WTC11 (cell line): ENCODE measurements at regions not wholly inside any gene's neighbourhood (a gene's known extent, or its start where the extent isn't known, plus 50 kb on each side); places are given as distances from the start of the nearest gene placed in this dataset.

Source experiments
- ATAC-seq: fragments of 200-7000 bp; cut with Tn5 transposase; 2 replicates; pipeline ENCODE4 v1.10.0; 2021; ENCODE audit warnings: mild to moderate bottlenecking, moderate library complexity
- CTCF ChIA-PET: fragments of 300-600 bp; sonication (Branson Sonifier 250); formaldehyde crosslinking; loops from one replicate; lab custom pipeline; 2021; ENCODE audit warnings: antibody characterized with exemption; lab: Charles Lee
- POLR2A ChIA-PET: fragments of 350-600 bp; sonication (Branson Sonifier 250); formaldehyde crosslinking; loops from one replicate; lab custom pipeline; 2021; ENCODE audit warnings: antibody characterized with exemption; lab: Charles Lee
- DNase-seq: peaks from one replicate; pipeline ENCODE4 v3.0.0; 2021; ENCODE audit warnings: low spot score
- H3K27ac Mint-ChIP-seq: 2 replicates; pipeline ENCODE4 v1.8.0; 2021; ENCODE audit warnings: mixed read lengths
- H3K27me3 Mint-ChIP-seq: 2 replicates; pipeline ENCODE4 v1.8.0; 2021; ENCODE audit warnings: low read depth, mild to moderate bottlenecking, moderate library complexity, mixed read lengths
- H3K36me3 Mint-ChIP-seq: 2 replicates; pipeline ENCODE4 v1.8.0; 2021; ENCODE audit warnings: mixed read lengths
- H3K4me1 Mint-ChIP-seq: 2 replicates; pipeline ENCODE4 v1.8.0; 2022; ENCODE audit warnings: mixed read lengths
- H3K4me3 Mint-ChIP-seq: 2 replicates; pipeline ENCODE4 v1.8.0; 2021; ENCODE audit warnings: mild to moderate bottlenecking, moderate library complexity, mixed read lengths
- H3K9me3 Mint-ChIP-seq: 2 replicates; pipeline ENCODE4 v1.8.0; 2021; ENCODE audit warnings: mixed read lengths
- AFF4 ChIP-seq: sonication (generic); formaldehyde crosslinking; IDR thresholded peaks from 2 replicates; pipeline ENCODE4 v1.8.1; 2023; ENCODE audit warnings: mild to moderate bottlenecking, missing genetic modification reagents, borderline replicate concordance
- ARID4B ChIP-seq: sonication (generic); formaldehyde crosslinking; IDR thresholded peaks from 2 replicates; pipeline ENCODE4 v1.8.0; 2023; ENCODE audit warnings: missing genetic modification reagents, mild to moderate bottlenecking, borderline replicate concordance
- ATF1 ChIP-seq: sonication (generic); formaldehyde crosslinking; IDR thresholded peaks from 2 replicates; pipeline ENCODE4 v1.8.1; 2023; ENCODE audit warnings: mild to moderate bottlenecking, moderate library complexity, missing genetic modification reagents
- ATF6 ChIP-seq: sonication (generic); formaldehyde crosslinking; IDR thresholded peaks from 2 replicates; pipeline ENCODE4 v1.8.1; 2023; ENCODE audit warnings: mild to moderate bottlenecking, missing genetic modification reagents
- CDX4 ChIP-seq: fragments of 250-450 bp; sonication (Bioruptor Pico); IDR thresholded peaks from 2 replicates; pipeline ENCODE4 v1.9.0; 2021; ENCODE audit warnings: moderate library complexity, mild to moderate bottlenecking, inconsistent platforms, borderline replicate concordance
- CREM ChIP-seq: sonication (generic); formaldehyde crosslinking; IDR thresholded peaks from 2 replicates; pipeline ENCODE4 v1.8.1; 2022; ENCODE audit warnings: mild to moderate bottlenecking, missing genetic modification reagents, moderate library complexity
- FOXP1 ChIP-seq: sonication (generic); formaldehyde crosslinking; IDR thresholded peaks from 2 replicates; pipeline ENCODE4 v1.8.0; 2022; ENCODE audit warnings: missing genetic modification reagents, mild to moderate bottlenecking, moderate library complexity, borderline replicate concordance
- GABPB1 ChIP-seq: sonication (generic); formaldehyde crosslinking; IDR thresholded peaks from 2 replicates; pipeline ENCODE4 v1.8.1; 2023; ENCODE audit warnings: mild to moderate bottlenecking, missing genetic modification reagents
- HMGA2 ChIP-seq: fragments of 250-450 bp; sonication (Bioruptor Pico); IDR thresholded peaks from 2 replicates; pipeline ENCODE4 v1.4.0; 2021; ENCODE audit warnings: mild to moderate bottlenecking, moderate library complexity
- JUN ChIP-seq: sonication (generic); formaldehyde crosslinking; IDR thresholded peaks from 2 replicates; pipeline ENCODE4 v1.8.0; 2023; ENCODE audit warnings: mild to moderate bottlenecking, missing genetic modification reagents
- MXD4 ChIP-seq: fragments of 250-450 bp; sonication (Bioruptor Pico); IDR thresholded peaks from 2 replicates; pipeline ENCODE4 v1.8.0; 2021; ENCODE audit warnings: mild to moderate bottlenecking, moderate library complexity, borderline replicate concordance
- NFATC4 ChIP-seq: fragments of 250-450 bp; sonication (Bioruptor Pico); IDR thresholded peaks from 2 replicates; pipeline ENCODE4 v1.9.0; 2021; ENCODE audit warnings: mild to moderate bottlenecking
- NFE2L1 ChIP-seq: sonication (generic); formaldehyde crosslinking; IDR thresholded peaks from 2 replicates; pipeline ENCODE4 v1.8.1; 2023; ENCODE audit warnings: missing genetic modification reagents
- NR1H2 ChIP-seq: sonication (generic); formaldehyde crosslinking; IDR thresholded peaks from 2 replicates; pipeline ENCODE4 v1.9.0; 2021; ENCODE audit warnings: mild to moderate bottlenecking, moderate library complexity, missing genetic modification reagents
- PREB ChIP-seq: sonication (generic); formaldehyde crosslinking; IDR thresholded peaks from 2 replicates; pipeline ENCODE4 v1.8.1; 2022; ENCODE audit warnings: mild to moderate bottlenecking, missing genetic modification reagents, moderate library complexity, borderline replicate concordance
- RELA ChIP-seq: sonication (generic); formaldehyde crosslinking; IDR thresholded peaks from 2 replicates; pipeline ENCODE4 v1.8.1; 2022; ENCODE audit warnings: missing genetic modification reagents, mild to moderate bottlenecking, borderline replicate concordance
- TP53 ChIP-seq: sonication (generic); formaldehyde crosslinking; IDR thresholded peaks from 2 replicates; pipeline ENCODE4 v1.8.1; 2023; ENCODE audit warnings: mild to moderate bottlenecking, missing genetic modification reagents
- USF2 ChIP-seq: sonication (generic); formaldehyde crosslinking; IDR thresholded peaks from 2 replicates; pipeline ENCODE4 v1.8.1; 2023; ENCODE audit warnings: mild to moderate bottlenecking, missing genetic modification reagents, moderate library complexity
- ZNF121 ChIP-seq: sonication (generic); formaldehyde crosslinking; IDR thresholded peaks from 2 replicates; pipeline ENCODE4 v1.8.0; 2023; ENCODE audit warnings: missing genetic modification reagents
- ZNF281 ChIP-seq: sonication (generic); formaldehyde crosslinking; IDR thresholded peaks from 2 replicates; pipeline ENCODE4 v1.8.0; 2023; ENCODE audit warnings: mild to moderate bottlenecking, missing genetic modification reagents

GRCh38 chr9:107216329-107216728 lies 66.8 kb upstream of the RAD23B start:
- H3K27me3 Mint-ChIP-seq: no peaks in the 10 kb centered on the region
- POLR2A ChIA-PET: no interaction called here
- peaks cover 7% of the 10 kb centered on the region; the same call in 1 of the 2 replicates for H3K4me1 Mint-ChIP-seq
- TF ChIP-seq CDX4 (no peak), JUN (no peak), ATF1 (CRISPR knock-in tag) (no peak), HMGA2 (CRISPR knock-in tag) (no peak), PREB (CRISPR knock-in tag) (no peak), FOXP1 (CRISPR knock-in tag) (no peak), GABPB1 (CRISPR knock-in tag) (no peak), MXD4 (no peak), CREM (CRISPR knock-in tag) (no peak), ATF6 (CRISPR knock-in tag) (no peak), ZNF281 (CRISPR knock-in tag) (no peak), NFE2L1 (CRISPR knock-in tag) (no peak), NR1H2 (CRISPR knock-in tag) (no peak)
- no peaks in the 10 kb centered on the region for H3K36me3 Mint-ChIP-seq
- H3K27ac Mint-ChIP-seq: no peak overlapping the region
- H3K9me3 Mint-ChIP-seq: 0 out of 2 replicates have a peak, but pooled peaks cover 4% of the 10 kb centered on the region
- CTCF ChIA-PET: no interaction called here
- H3K4me3 Mint-ChIP-seq: no peak overlapping the region
- ATAC-seq (no peak), DNase-seq (no peak)

- no peaks in the 10 kb centered on the region for H3K36me3 Mint-ChIP-seq
- DNase-seq: no peak
- no peak overlapping the region for H3K4me3 Mint-ChIP-seq
- no peak for TF ChIP-seq ARID4B (CRISPR knock-in tag)
- TF ChIP-seq RELA: no peak
- no peak for TF ChIP-seq TP53
- no peak for TF ChIP-seq ZNF121 (CRISPR knock-in tag)
- TF ChIP-seq USF2 (CRISPR knock-in tag): no peak
- TF ChIP-seq AFF4 (CRISPR knock-in tag): no peak
- no peak for TF ChIP-seq NFATC4
Measured at GRCh38 chr9:107218829-107219485, 64.1 kb upstream of the RAD23B start.

More at GRCh38 chr9:107218829-107219485, 64.1 kb upstream of the RAD23B start:
- CTCF ChIA-PET: no interaction called here
- Mint-ChIP-seq H3K27me3 (no peaks in the 10 kb centered on the region), H3K27ac (no peak overlapping the region), H3K9me3 (0 out of 2 replicates have a peak, but pooled peaks cover 4% of the 10 kb centered on the region), H3K4me1 (peaks cover 9% of the 10 kb centered on the region)
- no peak for ATAC-seq
- POLR2A ChIA-PET: interaction anchor here (0.5 kb wide), 1 partner anchor 75 kb away, joined by 5 read pairs; no protein-coding TSS in a partner anchor
